ENCODE measurements at regions not wholly inside any gene's neighbourhood (a gene's known extent, or its start where the extent isn't known, plus 50 kb on each side); places are given as distances from the start of the nearest gene placed in this dataset.

GRCh38 chr6:156378853-156379252, 398.3 kb upstream of the ARID1B start:
- DNase-seq: no peak

DNA sequence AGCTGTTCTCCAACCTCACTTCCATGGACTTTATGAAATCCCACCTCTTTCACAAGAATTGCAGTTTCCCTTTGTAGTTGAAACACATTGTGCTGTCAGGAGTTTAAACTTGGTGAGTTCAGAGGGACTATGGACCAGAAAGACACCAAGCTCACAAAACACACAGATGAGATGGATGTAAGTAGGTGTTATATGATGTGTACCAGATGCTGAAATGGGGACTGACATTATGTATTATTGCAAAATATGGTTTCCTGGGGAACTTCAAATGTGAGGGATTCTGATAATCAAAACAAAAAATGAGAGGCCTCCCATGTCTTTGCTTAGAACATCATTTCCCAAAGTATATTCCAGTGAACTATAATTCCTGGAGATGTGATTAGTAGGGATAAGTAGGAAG, 401.1 kb upstream of the ARID1B start:
- no peak for DNase-seq

- no peak for DNase-seq
Measured at GRCh38 chr6:156359912-156360311, 417.3 kb upstream of the ARID1B start.

- DNase-seq: no peak
Measured at GRCh38 chr6:156352861-156353260, 424.3 kb upstream of the ARID1B start.

DNA sequence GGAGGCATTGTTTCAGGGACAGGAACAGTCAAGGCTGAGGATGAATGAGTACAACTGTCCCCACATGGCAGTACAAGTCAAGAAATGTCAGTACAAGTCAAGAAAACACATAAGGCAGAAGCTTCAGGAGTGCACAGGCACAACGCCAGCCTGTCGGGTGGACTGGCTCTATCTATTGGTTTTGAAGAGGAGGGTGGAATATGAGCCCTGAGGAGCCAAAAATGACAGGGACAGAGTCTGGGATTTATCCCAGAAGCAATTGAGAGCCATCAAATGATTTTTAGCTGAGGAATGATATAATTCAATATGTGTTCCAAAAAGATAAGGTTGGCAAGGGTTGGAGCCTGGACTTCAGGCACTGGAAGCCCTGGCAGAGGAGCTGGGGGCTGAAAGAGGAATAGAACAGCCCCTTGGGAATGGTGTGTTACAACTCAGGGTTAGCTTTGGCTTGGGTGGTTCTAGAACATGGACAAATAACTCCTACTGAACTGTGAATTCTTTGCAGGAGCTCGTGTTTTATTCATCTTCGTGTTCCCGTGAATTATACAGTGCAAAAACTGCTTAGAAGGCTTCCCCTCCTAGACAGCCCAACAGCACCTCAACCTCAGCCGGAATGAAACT, 425.7 kb upstream of the ARID1B start:
- DNase-seq: no peak

DNA sequence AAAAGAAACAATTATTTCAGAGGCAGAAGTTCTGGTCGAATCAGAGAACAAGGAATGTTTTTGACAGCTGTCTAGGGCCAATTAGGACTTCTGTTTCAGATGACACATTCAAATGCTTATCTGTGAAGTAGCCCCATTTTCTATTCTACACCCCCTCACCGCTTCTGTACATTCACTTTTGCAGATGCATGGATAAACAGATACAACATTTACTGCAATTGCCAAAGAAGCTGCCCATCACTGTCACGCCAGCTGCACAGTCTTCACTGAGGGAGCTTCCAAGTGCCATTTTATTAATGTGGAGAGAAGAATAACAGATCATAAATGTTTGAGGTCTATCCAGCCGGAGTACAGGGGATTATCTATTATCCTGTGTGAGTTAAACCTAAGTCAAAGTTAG, 426.8 kb upstream of the ARID1B start:
- DNase-seq: no peak

DNA sequence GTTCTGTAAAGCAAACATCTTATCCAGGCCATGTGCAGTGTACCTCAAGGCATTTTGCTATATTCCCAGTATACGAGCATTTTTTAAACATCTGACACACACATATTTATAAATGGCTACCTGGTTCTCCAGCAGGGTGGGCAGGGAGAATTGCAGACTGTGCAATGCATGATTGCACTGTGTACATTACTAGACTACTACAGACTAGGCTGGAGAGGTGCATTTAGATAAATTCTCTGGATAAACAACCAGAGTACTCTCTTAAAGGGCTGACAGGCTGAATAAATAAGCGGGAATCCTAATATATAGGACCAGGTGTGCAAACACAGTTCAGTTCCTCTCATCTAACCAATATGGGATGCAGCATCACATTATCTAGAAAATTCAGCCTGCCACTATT, 428.3 kb upstream of the ARID1B start:
- DNase-seq: no peak

DNA sequence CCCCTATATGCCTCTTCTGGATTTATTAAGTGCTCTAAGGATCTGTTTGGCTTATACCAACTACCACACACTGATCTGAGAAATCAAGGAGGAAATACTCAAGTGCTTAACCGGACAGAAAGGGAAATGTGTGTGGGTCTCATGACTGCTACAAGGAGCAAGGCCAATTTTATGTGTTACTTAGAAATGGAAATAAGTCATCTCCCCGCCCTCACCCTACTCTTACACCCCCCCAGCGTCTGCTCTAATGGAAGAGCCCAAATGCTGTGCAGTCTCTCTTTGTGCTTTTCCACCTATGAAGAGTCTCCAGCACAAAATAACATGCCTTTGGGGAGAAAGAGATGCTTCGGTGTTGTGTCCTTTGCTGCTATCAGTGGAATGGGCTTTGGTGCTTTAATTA, 428.8 kb upstream of the ARID1B start:
- DNase-seq: no peak

DNA sequence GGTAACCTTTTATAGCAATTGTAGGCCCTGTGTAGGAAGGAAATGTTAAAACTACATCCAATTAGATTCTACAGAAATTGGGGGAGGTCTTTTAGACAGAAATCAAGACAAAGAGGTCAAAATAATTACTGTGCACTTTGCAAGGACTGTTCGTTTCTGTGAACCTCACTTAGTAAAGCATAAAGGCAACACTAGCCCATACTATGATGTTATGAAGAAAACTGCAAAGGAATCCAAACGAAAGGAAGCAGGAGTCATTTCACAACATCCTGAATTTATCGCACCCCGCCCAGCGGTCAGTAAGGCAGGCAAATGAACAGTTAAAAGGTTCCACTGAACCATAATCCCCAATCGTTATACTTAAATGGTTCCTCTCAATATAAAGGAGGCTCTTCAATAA, 429.5 kb upstream of the ARID1B start:
- DNase-seq: no peak

GRCh38 chr6:156347246-156347645, 429.9 kb upstream of the ARID1B start:
- DNase-seq: no peak

GRCh38 chr6:156345700-156346099, 431.5 kb upstream of the ARID1B start:
- no peak for DNase-seq

DNA sequence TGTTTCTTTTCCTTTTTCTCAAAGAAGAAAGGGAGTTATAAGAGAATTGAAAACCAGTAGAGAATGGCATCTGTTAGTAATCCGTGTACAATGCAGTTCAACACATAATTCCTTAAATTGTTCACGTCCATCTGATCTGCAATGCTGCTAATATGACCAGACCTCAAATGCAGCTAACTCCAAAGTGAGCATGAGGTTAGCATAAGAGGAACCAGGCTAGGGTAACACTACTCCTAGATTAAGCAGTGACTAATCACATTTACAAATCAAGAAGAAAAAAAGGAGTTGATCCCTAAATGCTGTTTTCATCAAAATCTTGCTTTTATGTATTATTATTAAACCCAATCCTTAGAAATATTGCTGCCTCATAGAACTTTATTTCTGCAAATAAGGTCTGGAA, 432.7 kb upstream of the ARID1B start:
- DNase-seq: no peak

DNA sequence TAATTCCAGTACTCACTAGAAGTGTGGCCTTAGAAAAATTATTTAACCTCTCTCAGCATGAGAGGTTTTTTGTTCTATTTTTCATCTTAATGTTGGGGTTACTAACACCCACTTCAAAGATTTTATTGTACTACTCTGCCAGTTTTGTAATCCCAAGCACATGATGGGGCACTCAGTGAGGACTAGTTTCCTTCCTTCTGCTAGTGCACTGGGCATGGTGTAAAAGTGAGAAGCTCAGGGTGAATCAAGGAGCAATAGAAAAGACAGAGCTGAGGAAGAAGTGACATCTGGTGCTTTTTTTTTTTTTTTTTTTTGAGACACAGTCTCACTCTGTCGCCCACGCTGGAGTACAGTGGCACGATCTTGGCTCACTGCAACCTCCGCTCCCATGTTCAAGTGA, 439.4 kb upstream of the ARID1B start:
- no peak for DNase-seq

DNA sequence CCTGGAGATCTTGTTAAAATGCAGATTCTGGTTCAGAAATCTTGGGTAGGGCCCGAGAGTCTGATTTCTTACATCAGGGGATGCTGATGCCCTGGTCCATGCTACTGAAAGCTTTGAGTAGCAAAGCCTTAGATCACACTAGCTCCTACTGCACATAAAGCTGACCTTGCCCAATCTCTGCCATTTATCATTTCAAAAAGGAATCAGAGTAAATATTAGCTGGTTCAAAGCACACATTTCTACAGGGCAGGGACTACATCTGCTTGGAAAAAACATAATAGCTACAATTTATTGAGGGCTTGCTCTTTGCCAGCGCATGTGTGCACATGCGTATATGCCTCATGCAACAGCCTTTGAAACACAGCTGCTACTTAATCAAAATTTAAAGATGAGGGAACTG, 440.4 kb upstream of the ARID1B start:
- DNase-seq: no peak

DNA sequence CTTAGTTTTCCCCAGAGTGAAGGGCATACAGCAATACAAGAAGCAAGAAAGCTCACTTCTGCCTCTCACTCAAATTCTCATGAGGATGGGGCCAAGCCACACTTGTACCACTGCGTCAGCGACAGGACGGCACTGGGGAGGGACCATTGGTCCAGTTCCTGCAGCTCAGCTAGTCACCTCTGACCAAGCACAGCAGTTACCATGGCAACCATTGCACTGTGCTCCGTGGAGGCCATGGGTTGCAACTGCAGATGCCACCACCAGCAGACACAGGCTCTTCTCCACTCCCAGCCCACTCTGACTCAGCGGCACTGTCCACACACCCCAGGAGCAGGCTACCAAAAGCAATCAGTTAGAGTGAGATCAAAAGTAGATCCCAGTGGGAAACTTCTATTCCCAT, 441.1 kb upstream of the ARID1B start:
- no peak for DNase-seq

GRCh38 chr6:156334966-156335365, 442.2 kb upstream of the ARID1B start:
- no peak for DNase-seq

DNA sequence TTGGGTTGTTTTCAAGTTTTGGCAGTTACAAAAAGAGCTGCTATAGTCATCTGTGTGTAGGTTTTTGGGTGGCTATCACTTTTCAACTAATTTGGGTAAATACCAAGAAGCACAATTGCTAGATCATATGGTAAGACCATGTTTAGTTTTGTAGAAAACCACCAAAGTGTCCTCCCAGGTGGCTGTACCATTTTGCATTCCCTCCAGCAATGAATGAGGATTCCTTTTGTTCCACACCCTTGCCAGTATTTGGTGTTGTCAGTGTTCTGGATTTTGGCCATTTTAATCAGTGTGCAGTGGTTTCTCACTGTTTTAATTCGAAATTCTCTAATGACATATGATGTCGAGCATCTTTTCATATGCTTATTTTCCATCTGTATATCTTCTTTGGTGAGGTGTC, 457.5 kb upstream of the ARID1B start:
- DNase-seq: no peak

DNA sequence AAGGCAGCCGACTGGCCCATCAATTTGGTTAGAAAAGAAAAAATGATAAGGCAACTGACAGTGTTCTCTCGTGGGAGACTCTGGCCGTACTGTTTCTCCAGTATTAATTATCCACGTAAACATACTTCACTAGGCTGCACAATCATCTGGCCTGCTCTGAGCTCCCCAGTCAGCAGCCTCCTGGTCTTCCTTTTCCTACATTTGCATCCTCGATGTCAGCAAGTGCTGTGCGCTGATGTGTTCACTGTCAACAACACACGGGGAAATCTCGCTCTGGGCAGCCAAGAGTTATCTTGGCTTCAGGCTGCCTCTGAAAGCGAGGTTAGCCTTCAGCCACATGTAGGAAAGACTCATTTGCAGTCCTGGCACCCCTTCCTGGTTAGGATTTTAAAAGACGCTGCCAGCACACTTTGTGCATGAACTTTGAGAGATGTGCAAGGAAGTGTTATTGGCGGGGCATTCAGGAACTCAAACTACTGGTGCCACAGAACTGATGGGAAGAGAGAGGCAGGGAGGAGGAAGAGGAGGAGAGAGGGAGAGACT, 460.5 kb upstream of the ARID1B start:
- no peak for DNase-seq

DNA sequence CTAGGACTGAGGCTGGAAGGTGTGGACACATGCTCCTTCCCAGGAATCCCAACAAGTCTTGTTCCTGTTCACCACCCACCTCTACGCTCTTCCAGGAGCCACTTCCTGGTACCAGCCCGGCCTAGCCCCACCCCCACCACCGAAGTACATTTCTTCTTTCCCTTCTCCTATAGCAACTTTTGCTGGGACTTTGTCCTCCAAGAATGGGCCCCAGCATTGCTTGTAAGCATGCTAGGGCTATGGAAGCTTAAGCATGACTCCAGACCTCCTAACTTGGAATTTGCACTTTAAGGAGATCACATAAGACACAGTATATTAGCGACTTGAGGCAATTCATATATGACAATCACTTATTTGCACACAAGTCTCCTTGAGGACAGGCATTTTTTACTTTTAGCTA, 462.0 kb upstream of the ARID1B start:
- no peak for DNase-seq

GRCh38 chr6:156313037-156313436, 464.1 kb upstream of the ARID1B start:
- DNase-seq: no peak

DNA sequence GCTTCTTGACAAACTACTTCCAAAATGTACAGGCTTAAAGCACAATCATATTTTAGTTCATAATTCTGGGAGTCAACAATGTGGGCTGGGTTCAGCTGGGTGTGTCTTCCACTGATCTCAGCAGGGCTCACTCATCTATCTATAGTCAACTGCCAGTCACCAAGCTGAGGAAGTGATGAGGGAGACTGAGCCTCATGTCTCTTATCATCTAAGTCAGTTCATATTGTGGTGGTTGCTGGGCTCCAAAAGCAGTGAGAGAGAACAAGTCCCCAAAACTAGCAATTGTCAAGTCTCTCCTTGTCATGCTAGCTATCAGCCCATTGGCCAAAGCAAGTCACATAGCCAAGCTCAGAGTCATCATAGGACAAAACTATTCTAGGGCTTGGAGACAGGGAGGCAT, 465.9 kb upstream of the ARID1B start:
- DNase-seq: no peak

DNA sequence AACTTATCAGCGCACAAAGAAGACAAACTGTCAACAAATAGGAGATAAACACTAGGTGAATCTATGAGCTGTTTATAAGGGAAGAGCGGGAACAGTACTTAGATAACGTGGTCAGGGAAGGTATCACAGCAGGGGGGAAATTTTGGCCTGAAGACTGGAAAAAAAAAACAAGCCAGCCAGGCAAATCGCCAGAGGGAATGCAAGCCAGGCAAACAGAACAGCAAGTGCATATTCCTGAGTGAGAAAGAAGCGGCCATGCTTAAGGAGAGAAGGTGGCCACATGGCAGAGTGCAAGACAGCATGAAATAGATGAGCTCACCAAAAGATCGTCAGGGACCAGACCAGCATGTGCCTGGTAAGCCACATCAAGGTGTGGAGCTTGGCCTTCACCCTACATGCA, 466.5 kb upstream of the ARID1B start:
- no peak for DNase-seq

GRCh38 chr6:156309017-156309416, 468.2 kb upstream of the ARID1B start:
- DNase-seq: no peak

GRCh38 chr6:156308604-156309003, 468.6 kb upstream of the ARID1B start:
- DNase-seq: no peak

- DNase-seq: no peak
Measured at GRCh38 chr6:156306531-156306930, 470.6 kb upstream of the ARID1B start.

All from renal pelvis (tissue), 1 donor.